ENCODE measurements at regions not wholly inside any gene's neighbourhood (a gene's known extent, or its start where the extent isn't known, plus 50 kb on each side); places are given as distances from the start of the nearest gene placed in this dataset.

GRCh38 chr5:57693488-57694305 is 211.1 kb upstream of the ACTBL2 start:
- DNase-seq (ENCODE audit: low read depth) = peak; percentile 48
- TF ChIP-seq CTCF (conservative IDR thresholded peaks at IDR 0.05; ENCODE audit: low read depth, low read length) = no peak
- H3K4me3 ChIP-seq (ENCODE audit: low read length) = peak overlapping the region; percentile 2

GRCh38 chr5:57692582-57693487 is 210.2 kb upstream of the ACTBL2 start:
- peak; percentile 99 for DNase-seq (ENCODE audit: low read depth)
- no peak for TF ChIP-seq CTCF (conservative IDR thresholded peaks at IDR 0.05; ENCODE audit: low read depth, low read length)
- H3K4me3 ChIP-seq (ENCODE audit: low read length) = peak overlapping the region; percentile 2

GRCh38 chr5:57690724-57691123 is 208.1 kb upstream of the ACTBL2 start:
- no peak overlapping the region for H3K4me3 ChIP-seq (ENCODE audit: low read length)
- TF ChIP-seq CTCF (conservative IDR thresholded peaks at IDR 0.05; ENCODE audit: low read depth, low read length) = no peak
- DNase-seq (ENCODE audit: low read depth) = no peak

- no peak overlapping the region for H3K4me3 ChIP-seq (ENCODE audit: low read length)
- DNase-seq (ENCODE audit: low read depth) = no peak
- TF ChIP-seq CTCF (conservative IDR thresholded peaks at IDR 0.05; ENCODE audit: low read depth, low read length) = no peak
Measured at GRCh38 chr5:57687596-57687995, 205.0 kb upstream of the ACTBL2 start.

- no peak for DNase-seq (ENCODE audit: low read depth)
- TF ChIP-seq CTCF (conservative IDR thresholded peaks at IDR 0.05; ENCODE audit: low read depth, low read length) = no peak
Measured at GRCh38 chr5:57685516-57686255, 203.1 kb upstream of the ACTBL2 start.

GRCh38 chr5:57684299-57684702 is 201.7 kb upstream of the ACTBL2 start:
- no peak overlapping the region for H3K4me3 ChIP-seq (ENCODE audit: low read length)
- no peak for TF ChIP-seq CTCF (conservative IDR thresholded peaks at IDR 0.05; ENCODE audit: low read depth, low read length)
- DNase-seq (ENCODE audit: low read depth) = no peak

More at GRCh38 chr5:57685516-57686255, 203.1 kb upstream of the ACTBL2 start:
- H3K4me3 ChIP-seq (ENCODE audit: low read length) = no peak overlapping the region

All from retinal pigment epithelial cell (primary cell).